ENCODE measurements at regions not wholly inside any gene's neighbourhood (a gene's known extent, or its start where the extent isn't known, plus 50 kb on each side); places are given as distances from the start of the nearest gene placed in this dataset.
"Not testable (repeated sequence)": the region's sequence is repeated elsewhere in the genome, so short reads cannot be mapped to it uniquely, and the experiment has no call there.

- TF ChIP-seq POLR2AphosphoS5, POLR2A (IDR thresholded peaks at IDR 0.05): not testable (repeated sequence)
These were observed 56.0 kb downstream of the PPIAL4G start for GRCh38 chr1:148426940-148427611.

Measured in breast epithelium (tissue), 3 donors.